Kidney (tissue), 10 donors: ENCODE measurements at regions not wholly inside any gene's neighbourhood (a gene's known extent, or its start where the extent isn't known, plus 50 kb on each side); places are given as distances from the start of the nearest gene placed in this dataset.
"Not testable (repeated sequence)": the region's sequence is repeated elsewhere in the genome, so short reads cannot be mapped to it uniquely, and the experiment has no call there.

Experiments used
- DNase-seq, 5 donors: peaks; one replicate each; pipeline ENCODE4 v3.0.0-alpha.2; 2013 to 2020
- FAIRE-seq: peaks from 2 replicates; lab custom pipeline; 2012; peaks lifted over from hg19 to GRCh38; lab: Jason Lieb, UNC
- H3K27ac ChIP-seq, 2 donors: one replicate each; pipeline ENCODE4 v1.7.0; 2013; ENCODE audit warnings: low read depth in 2 of 2, low read length in 2 of 2, inconsistent platforms in 1 of 2
- H3K27me3 ChIP-seq: one replicate; pipeline ENCODE4 v1.7.1; 2013; ENCODE audit warnings: low read length, inconsistent platforms; ENCODE audit not compliant: control insufficient read depth, insufficient read depth
- H3K36me3 ChIP-seq, 3 donors: one replicate each; pipeline versions ENCODE4 v1.7.0 to v1.7.1; 2013; ENCODE audit warnings: low read length in 3 of 3, control low read depth in 1 of 3, inconsistent platforms in 1 of 3; ENCODE audit not compliant: insufficient read depth in 3 of 3, control insufficient read depth in 2 of 3
- H3K4me1 ChIP-seq, 3 donors: one replicate each; pipeline versions ENCODE4 v1.7.0 to v1.7.1; 2013; ENCODE audit warnings: low read length in 3 of 3, inconsistent platforms in 1 of 3, low read depth in 1 of 3; ENCODE audit not compliant: control insufficient read depth in 2 of 3, insufficient read depth in 2 of 3
- H3K4me3 ChIP-seq, 3 donors: one replicate each; pipeline versions ENCODE4 v1.7.0 to v1.8.1; 2013; ENCODE audit warnings: low read length in 3 of 3, control low read depth in 1 of 3, inconsistent platforms in 1 of 3
- H3K9ac ChIP-seq, 3 donors: one replicate each; pipeline versions ENCODE4 v1.7.0 to v1.7.1; 2013; ENCODE audit warnings: low read length in 3 of 3, control low read depth in 1 of 3, inconsistent platforms in 1 of 3
- H3K9me3 ChIP-seq, 3 donors: one replicate each; pipeline versions ENCODE4 v1.7.0 to v1.7.1; 2013; ENCODE audit warnings: low read length in 3 of 3, control low read depth in 1 of 3, inconsistent platforms in 1 of 3; ENCODE audit not compliant: control insufficient read depth in 2 of 3, insufficient read depth in 1 of 3
- intact Hi-C: fragments of 100-400 bp; cut with DNase I; formaldehyde crosslinking; loops from one replicate; pipeline ENCODE4 v1.11.1; 2022
- donor health status: control.
- donor health status: control.
- donor health status: DM: yes; HTN: yes; CAD: no.
- donor health status: Normal renal cell carcinoma (clear cell type).

- H3K36me3 ChIP-seq, DNase-seq, H3K27ac ChIP-seq, H3K4me1 ChIP-seq, H3K27me3 ChIP-seq, FAIRE-seq, H3K4me3 ChIP-seq, H3K9me3 ChIP-seq, intact Hi-C loops, H3K9ac ChIP-seq: not testable (repeated sequence)
Observed at GRCh38 chr22:22296047-22296446, 51.5 kb downstream of the VPREB1 start.

GRCh38 chr22:22297159-22297793, 52.7 kb downstream of the VPREB1 start:
- H3K4me1 ChIP-seq, intact Hi-C loops, H3K27ac ChIP-seq, H3K9me3 ChIP-seq, H3K27me3 ChIP-seq, FAIRE-seq, H3K36me3 ChIP-seq: not testable (repeated sequence)
- DNase-seq, result peak in 4 of 5 donors; percentile 25 to 61 (median 41)
- Histone ChIP-seq H3K4me3 (peak overlapping the region; percentile 54 to 64 (median 63)), H3K9ac (peak overlapping the region in 2 of 3 donors; percentile 33 to 46)

- intact Hi-C loops, result not testable (repeated sequence)
- H3K27ac ChIP-seq, result peak overlapping the region in 1 of 2 donors; percentile 32
- H3K9ac ChIP-seq, result peak overlapping the region; percentile 33 to 80 (median 46)
Observed at GRCh38 chr22:22297794-22298653, 53.4 kb downstream of the VPREB1 start.

GRCh38 chr22:22298654-22299009, 54.0 kb downstream of the VPREB1 start:
- not testable (repeated sequence) for DNase-seq, H3K36me3 ChIP-seq
- H3K9ac ChIP-seq, result peak overlapping the region in 1 of 3 donors; percentile 35

More at GRCh38 chr22:22297794-22298653, 53.4 kb downstream of the VPREB1 start:
- not testable (repeated sequence) for FAIRE-seq, H3K27me3 ChIP-seq, H3K9me3 ChIP-seq, H3K4me1 ChIP-seq, H3K36me3 ChIP-seq
- peak overlapping the region; percentile 54 to 72 (median 72) for H3K4me3 ChIP-seq
- peak; percentile 71 to 88 (median 81) for DNase-seq

GRCh38 chr22:22300511-22300910, 55.9 kb downstream of the VPREB1 start:
- DNase-seq, H3K4me3 ChIP-seq, H3K9me3 ChIP-seq, H3K9ac ChIP-seq, H3K27ac ChIP-seq, FAIRE-seq, intact Hi-C loops, H3K36me3 ChIP-seq, H3K4me1 ChIP-seq, H3K27me3 ChIP-seq: not testable (repeated sequence)

More at GRCh38 chr22:22298654-22299009, 54.0 kb downstream of the VPREB1 start:
- H3K27ac ChIP-seq, intact Hi-C loops, H3K27me3 ChIP-seq, FAIRE-seq, H3K9me3 ChIP-seq, H3K4me1 ChIP-seq: not testable (repeated sequence)
- H3K4me3 ChIP-seq, result peak overlapping the region in 2 of 3 donors; percentile 72

GRCh38 chr22:22300946-22301345, 56.4 kb downstream of the VPREB1 start:
- H3K9me3 ChIP-seq, FAIRE-seq, H3K4me3 ChIP-seq, intact Hi-C loops, H3K36me3 ChIP-seq, H3K9ac ChIP-seq, H3K27me3 ChIP-seq, DNase-seq, H3K27ac ChIP-seq, H3K4me1 ChIP-seq: not testable (repeated sequence)
